ENCODE measurements at regions not wholly inside any gene's neighbourhood (a gene's known extent, or its start where the extent isn't known, plus 50 kb on each side); places are given as distances from the start of the nearest gene placed in this dataset.

GRCh38 chr7:22658031-22658430 lies 69.0 kb upstream of the IL6 start:
- Mint-ChIP-seq H3K9me3 (ENCODE audit: low read depth) (no peaks in the 10 kb centered on the region), H3K4me3 (ENCODE audit: unreplicated experiment) (no peak overlapping the region), H3K4me1 (ENCODE audit: low read depth) (peaks cover 24% of the 10 kb centered on the region), H3K27me3 (ENCODE audit: low read depth) (no peaks in the 10 kb centered on the region), H3K36me3 (ENCODE audit: low read depth) (no peaks in the 10 kb centered on the region), H3K27ac (ENCODE audit: unreplicated experiment) (no peak overlapping the region)
- DNase-seq (ENCODE audit: low spot score): no peak
- TF ChIP-seq CTCF (IDR thresholded peaks at IDR 0.05): no peak

- no peaks in the 10 kb centered on the region for H3K9me3 Mint-ChIP-seq (ENCODE audit: low read depth)
- peaks cover 19% of the 10 kb centered on the region for H3K4me1 Mint-ChIP-seq (ENCODE audit: low read depth)
- H3K4me3 Mint-ChIP-seq (ENCODE audit: unreplicated experiment): no peak overlapping the region
- H3K36me3 Mint-ChIP-seq (ENCODE audit: low read depth): no peaks in the 10 kb centered on the region
- peak; percentile 54 for TF ChIP-seq CTCF (IDR thresholded peaks at IDR 0.05)
- no peak for DNase-seq (ENCODE audit: low spot score)
- no peaks in the 10 kb centered on the region for H3K27me3 Mint-ChIP-seq (ENCODE audit: low read depth)
- H3K27ac Mint-ChIP-seq (ENCODE audit: unreplicated experiment): no peak overlapping the region
Measured at GRCh38 chr7:22657479-22657878, 69.5 kb upstream of the IL6 start.

GRCh38 chr7:22655781-22656180 lies 71.2 kb upstream of the IL6 start:
- peaks cover 1% of the 10 kb centered on the region for H3K36me3 Mint-ChIP-seq (ENCODE audit: low read depth)
- no peak for DNase-seq (ENCODE audit: low spot score)

GRCh38 chr7:22654831-22655230 lies 72.2 kb upstream of the IL6 start:
- TF ChIP-seq CTCF (IDR thresholded peaks at IDR 0.05): no peak
- H3K27me3 Mint-ChIP-seq (ENCODE audit: low read depth): no peaks in the 10 kb centered on the region
- H3K27ac Mint-ChIP-seq (ENCODE audit: unreplicated experiment): no peak overlapping the region
- H3K4me3 Mint-ChIP-seq (ENCODE audit: unreplicated experiment): no peak overlapping the region
- no peak for DNase-seq (ENCODE audit: low spot score)
- peaks cover 3% of the 10 kb centered on the region for H3K9me3 Mint-ChIP-seq (ENCODE audit: low read depth)
- peaks cover 17% of the 10 kb centered on the region for H3K4me1 Mint-ChIP-seq (ENCODE audit: low read depth)
- peaks cover 3% of the 10 kb centered on the region for H3K36me3 Mint-ChIP-seq (ENCODE audit: low read depth)

More at GRCh38 chr7:22655781-22656180, 71.2 kb upstream of the IL6 start:
- H3K4me3 Mint-ChIP-seq (ENCODE audit: unreplicated experiment): no peak overlapping the region
- H3K9me3 Mint-ChIP-seq (ENCODE audit: low read depth): no peaks in the 10 kb centered on the region
- no peaks in the 10 kb centered on the region for H3K27me3 Mint-ChIP-seq (ENCODE audit: low read depth)
- H3K27ac Mint-ChIP-seq (ENCODE audit: unreplicated experiment): no peak overlapping the region
- no peak for TF ChIP-seq CTCF (IDR thresholded peaks at IDR 0.05)
- H3K4me1 Mint-ChIP-seq (ENCODE audit: low read depth): peaks cover 21% of the 10 kb centered on the region

- Mint-ChIP-seq H3K36me3 (ENCODE audit: low read depth) (peaks cover 3% of the 10 kb centered on the region), H3K27ac (ENCODE audit: unreplicated experiment) (no peak overlapping the region), H3K4me3 (ENCODE audit: unreplicated experiment) (no peak overlapping the region), H3K4me1 (ENCODE audit: low read depth) (peaks cover 12% of the 10 kb centered on the region), H3K9me3 (ENCODE audit: low read depth) (peaks cover 3% of the 10 kb centered on the region), H3K27me3 (ENCODE audit: low read depth) (no peaks in the 10 kb centered on the region)
- no peak for TF ChIP-seq CTCF (IDR thresholded peaks at IDR 0.05)
- no peak for DNase-seq (ENCODE audit: low spot score)
Measured at GRCh38 chr7:22653951-22654350, 73.0 kb upstream of the IL6 start.

Measured in chondrocyte (in vitro differentiated cells).